HG03025 (cell line): ENCODE measurements at regions not wholly inside any gene's neighbourhood (a gene's known extent, or its start where the extent isn't known, plus 50 kb on each side); places are given as distances from the start of the nearest gene placed in this dataset.

Experiments
- ATAC-seq: cut with Tn5 transposase; IDR thresholded peaks from one replicate; pipeline ENCODE4 v1.9.1; 2021; ENCODE audit warnings: mild to moderate bottlenecking, moderate library complexity; ENCODE audit not compliant: unreplicated experiment, low FRiP score

DNA sequence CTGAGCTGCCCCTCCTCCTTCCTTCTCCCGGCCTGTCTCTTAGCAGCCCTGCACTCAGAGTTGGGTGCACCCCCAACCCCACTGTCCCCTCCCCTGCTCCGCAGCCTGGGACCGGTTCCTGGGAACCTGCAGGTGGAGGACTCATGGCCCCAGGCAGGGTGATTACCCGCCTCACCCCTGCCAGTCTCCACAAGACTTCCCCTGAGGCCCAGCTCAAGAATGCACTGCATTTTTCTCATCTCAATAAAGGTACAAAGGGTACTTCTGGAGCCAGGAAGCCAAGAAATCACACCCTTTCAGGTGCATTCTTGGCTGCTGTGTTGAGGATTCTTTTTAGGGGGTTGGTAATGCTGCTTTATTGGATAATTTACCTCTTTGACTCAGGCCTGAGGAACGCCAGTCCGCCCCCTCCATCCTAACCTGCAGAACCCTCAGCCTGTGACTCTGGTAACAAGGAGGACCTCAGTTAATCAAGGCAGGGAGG is 126.3 kb upstream of the TMPRSS2 start:
- no peak for ATAC-seq

- no peak for ATAC-seq
Measured at GRCh38 chr21:41633627-41634026, 125.7 kb upstream of the TMPRSS2 start.

- ATAC-seq, result no peak
Measured at GRCh38 chr21:41632748-41633475, 125.0 kb upstream of the TMPRSS2 start.

DNA sequence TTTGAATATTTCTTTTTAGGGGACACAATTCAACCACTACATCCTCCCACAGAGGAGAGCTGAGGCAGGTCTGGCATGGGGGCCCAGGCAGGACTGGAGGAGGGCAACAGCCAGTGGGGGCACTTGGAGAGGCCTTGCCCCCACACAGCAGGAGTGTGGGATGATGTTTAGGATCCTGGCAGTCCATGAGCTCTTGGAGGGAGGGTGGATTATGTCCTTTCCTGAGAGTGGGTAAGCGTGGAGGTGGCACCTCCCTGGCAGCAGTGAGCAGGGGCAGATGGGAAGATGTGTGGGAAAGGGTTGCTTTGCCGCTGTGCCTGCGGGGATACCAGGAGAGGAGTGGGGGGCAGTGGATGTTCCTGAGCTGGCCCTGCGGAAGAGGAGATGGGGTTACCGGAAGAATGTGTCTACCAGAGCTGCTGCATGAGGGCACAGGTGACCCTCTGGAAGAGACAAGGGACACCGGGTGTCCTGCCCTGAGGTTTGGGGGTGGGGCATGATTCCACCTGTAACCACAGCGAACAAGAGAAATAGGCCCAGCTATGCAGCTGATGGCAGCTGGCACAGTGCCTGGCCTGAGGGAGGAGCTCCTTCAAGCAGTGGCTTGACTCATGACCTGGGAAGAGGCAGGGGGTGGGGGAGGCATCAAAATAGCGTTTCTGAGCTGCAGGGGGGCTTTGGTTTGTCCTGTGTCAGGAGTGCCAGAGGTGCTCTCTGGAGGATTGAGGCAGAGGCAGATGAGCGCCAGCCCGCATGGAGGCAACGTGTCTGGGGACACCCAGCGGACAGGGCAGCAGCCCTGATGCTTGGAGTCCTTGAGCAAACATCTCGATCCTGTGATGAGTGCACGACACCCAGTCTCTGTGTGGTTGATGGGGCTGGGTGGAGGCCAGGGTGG is 123.9 kb upstream of the TMPRSS2 start:
- no peak for ATAC-seq

DNA sequence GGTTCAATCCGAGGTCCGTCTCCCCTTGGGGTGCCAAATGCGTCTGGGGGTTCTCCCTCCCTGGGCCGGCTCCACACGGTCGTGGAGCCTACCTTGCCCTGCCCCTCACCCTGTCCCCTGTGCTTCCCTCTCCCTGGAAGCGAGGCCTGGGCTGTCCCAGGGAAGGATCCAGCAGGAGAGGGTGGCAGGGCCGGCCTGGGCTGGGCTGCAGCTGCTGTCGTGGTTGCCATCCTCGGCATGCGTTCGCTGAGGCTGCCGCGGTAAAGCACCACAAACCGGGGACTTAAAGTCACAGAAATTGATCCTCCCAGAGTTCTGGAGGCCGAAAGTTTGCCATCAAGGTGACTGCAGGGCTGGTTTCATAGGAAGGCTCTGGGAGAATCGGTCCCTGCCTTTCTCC is 123.0 kb upstream of the TMPRSS2 start:
- ATAC-seq, result no peak

DNA sequence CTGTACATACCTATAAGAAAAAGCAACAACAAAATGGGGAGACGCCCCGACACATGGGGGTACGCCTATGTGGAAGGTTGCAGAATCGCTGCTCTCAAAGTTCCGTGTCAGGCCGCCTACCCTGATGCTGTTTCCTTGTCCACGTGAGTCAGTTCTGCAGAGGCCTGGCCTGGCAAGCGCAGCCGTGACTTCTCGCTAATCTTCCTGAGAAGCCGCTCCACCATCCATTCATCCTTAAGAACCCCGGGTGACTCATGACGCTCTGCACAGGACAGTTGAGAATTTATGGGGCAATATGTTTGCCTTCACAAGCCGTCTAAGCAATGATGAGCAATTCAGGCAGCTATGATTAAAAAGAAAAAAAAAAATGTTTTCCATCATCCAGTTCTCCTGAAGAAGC is 122.3 kb upstream of the TMPRSS2 start:
- ATAC-seq, result no peak

GRCh38 chr21:41628256-41628655 is 120.3 kb upstream of the TMPRSS2 start:
- no peak for ATAC-seq

GRCh38 chr21:41627428-41627827 is 119.5 kb upstream of the TMPRSS2 start:
- no peak for ATAC-seq

GRCh38 chr21:41626021-41626420 is 118.1 kb upstream of the TMPRSS2 start:
- no peak for ATAC-seq

DNA sequence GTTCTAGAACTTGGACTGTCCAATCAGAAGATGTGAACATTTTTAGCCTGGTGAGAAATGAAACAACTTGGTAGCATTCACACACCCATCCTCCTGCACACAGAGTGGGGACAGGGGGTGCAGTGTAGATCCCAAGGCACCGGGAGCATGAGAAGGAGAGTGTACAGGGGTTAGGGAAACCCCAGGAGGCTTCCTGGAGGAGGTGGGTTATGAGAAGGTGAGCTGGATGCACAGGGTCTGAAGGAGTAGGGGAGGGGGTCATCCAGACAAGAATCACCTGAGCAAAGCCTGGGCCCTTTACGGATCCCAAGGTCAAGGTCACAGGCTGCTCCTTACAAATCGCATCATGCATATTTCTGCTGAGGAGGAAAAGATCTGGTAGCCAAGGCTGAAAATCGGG is 117.5 kb upstream of the TMPRSS2 start:
- no peak for ATAC-seq

- no peak for ATAC-seq
Measured at GRCh38 chr21:41624674-41625310, 116.8 kb upstream of the TMPRSS2 start.

DNA sequence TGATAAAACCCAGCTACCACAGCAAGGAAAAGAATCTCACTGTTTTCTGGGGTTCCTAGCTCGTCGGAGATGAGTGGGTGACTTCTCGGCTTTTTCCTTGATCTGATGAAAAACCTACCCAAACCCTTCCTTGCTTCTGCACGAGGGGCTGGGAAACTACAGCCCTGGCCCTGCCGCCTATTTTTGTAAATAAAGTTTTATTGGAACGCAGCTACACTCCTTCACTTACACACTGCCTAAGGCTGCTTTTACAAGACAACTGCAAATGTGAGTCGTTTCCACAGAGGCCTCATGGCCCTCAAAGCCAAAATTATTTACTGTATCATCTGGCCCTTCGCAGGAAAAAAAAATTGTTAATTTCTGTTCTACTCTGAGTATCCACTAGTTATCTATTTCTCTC is 116.0 kb upstream of the TMPRSS2 start:
- no peak for ATAC-seq

- ATAC-seq, result no peak
Measured at GRCh38 chr21:41622831-41623548, 115.0 kb upstream of the TMPRSS2 start.

DNA sequence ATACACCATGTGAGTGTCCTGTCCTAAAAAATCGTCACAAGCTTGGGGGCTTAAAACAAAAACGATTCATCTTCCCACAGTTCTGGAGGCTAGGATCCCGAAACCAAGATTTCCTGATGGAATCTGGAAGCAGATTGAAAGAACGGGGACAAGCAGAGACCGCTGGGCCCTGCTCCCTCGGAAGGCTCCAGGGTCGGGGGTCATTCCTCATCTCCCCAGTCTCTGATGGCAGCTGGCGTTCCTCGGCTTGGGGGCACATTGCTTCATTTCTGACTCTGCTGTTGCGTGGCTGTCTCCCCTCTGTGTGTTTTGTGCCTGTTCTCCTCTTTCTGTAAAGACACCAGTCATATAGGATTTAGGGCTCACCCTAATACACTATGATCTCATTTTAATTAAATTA is 114.2 kb upstream of the TMPRSS2 start:
- no peak for ATAC-seq

DNA sequence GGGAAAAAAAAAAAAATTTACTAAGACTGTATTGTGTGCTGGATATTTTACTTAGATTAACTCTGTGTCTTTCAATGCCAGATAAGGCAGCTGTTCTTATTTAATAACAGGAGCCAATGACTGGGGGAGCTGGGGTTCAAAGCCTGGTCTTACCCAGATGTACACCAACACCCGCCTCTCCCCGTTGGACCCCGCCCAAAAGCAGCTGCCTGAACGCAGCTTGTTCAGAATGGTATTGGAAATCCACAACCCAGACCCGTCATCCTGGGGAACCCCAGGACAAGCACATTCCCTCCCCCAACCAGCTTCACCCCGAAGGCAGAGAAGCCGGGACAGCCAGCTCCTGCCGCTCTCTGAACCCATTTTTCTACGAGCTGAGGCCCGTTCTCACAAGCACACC is 113.6 kb upstream of the TMPRSS2 start:
- no peak for ATAC-seq

GRCh38 chr21:41620982-41621381 is 113.0 kb upstream of the TMPRSS2 start:
- no peak for ATAC-seq

- ATAC-seq, result no peak
Measured at GRCh38 chr21:41620541-41620940, 112.6 kb upstream of the TMPRSS2 start.

GRCh38 chr21:41616031-41616591 is 108.2 kb upstream of the TMPRSS2 start:
- no peak for ATAC-seq

- no peak for ATAC-seq
Measured at GRCh38 chr21:41615613-41616012, 107.7 kb upstream of the TMPRSS2 start.

- ATAC-seq, result no peak
Measured at GRCh38 chr21:41614511-41614910, 106.6 kb upstream of the TMPRSS2 start.
